Endothelial cell of umbilical vein (primary cell): ENCODE measurements at regions not wholly inside any gene's neighbourhood (a gene's known extent, or its start where the extent isn't known, plus 50 kb on each side); places are given as distances from the start of the nearest gene placed in this dataset.

Experiments used
- POLR2A ChIP-seq: IDR thresholded peaks from 2 replicates; pipeline ENCODE4 v1.6.1; 2012; ENCODE audit warnings: low read depth, mild to moderate bottlenecking, control low read depth, low read length
- POLR2AphosphoS5 ChIP-seq: IDR thresholded peaks from 2 replicates; pipeline ENCODE4 v1.6.1; 2012; ENCODE audit warnings: low read depth, mild to moderate bottlenecking, control low read depth, low read length, moderate library complexity; ENCODE audit not compliant: insufficient read depth
- TF ChIP-seq, protein P1 (sequence below), 2 donors: IDR thresholded peaks; 1 replicate in 1 of 2; 2 replicates in 1 of 2; pipeline ENCODE4 v1.5.1; 2011; ENCODE audit warnings: low read length in 2 of 2, mild to moderate bottlenecking in 2 of 2, moderate library complexity in 2 of 2, control low read depth in 1 of 2, inconsistent platforms in 1 of 2, low read depth in 1 of 2; ENCODE audit not compliant: insufficient read depth in 1 of 2; ENCODE audit errors: extremely low read depth in 1 of 2
- TF ChIP-seq, protein P2 (sequence below): IDR thresholded peaks from 2 replicates; pipeline ENCODE4 v1.6.1; 2011; ENCODE audit not compliant: insufficient read depth, insufficient read length

DNA sequence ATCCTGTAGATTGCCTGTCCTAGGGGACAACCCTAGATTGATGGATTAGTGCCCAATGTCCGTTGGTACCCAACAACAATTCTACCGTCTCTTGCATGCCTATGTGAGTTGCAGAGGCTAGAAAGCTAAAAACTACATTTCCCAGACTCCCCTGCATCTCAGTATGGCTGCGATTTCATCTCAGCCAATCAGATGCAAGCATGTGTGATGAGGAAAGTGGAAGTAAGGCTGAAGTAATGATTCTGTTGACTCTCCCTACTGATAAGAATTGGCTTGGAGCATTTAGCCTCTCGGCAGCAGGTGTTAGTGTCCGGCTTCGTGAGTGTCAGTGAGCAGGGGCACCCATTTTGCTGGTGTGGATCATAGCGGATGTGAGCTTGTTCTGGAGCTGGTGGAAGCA is 171.9 kb downstream of the FGFR2 start:
- TF ChIP-seq POLR2A = no peak
- no peak for TF ChIP-seq POLR2AphosphoS5
- TF ChIP-seq, protein P1, sequence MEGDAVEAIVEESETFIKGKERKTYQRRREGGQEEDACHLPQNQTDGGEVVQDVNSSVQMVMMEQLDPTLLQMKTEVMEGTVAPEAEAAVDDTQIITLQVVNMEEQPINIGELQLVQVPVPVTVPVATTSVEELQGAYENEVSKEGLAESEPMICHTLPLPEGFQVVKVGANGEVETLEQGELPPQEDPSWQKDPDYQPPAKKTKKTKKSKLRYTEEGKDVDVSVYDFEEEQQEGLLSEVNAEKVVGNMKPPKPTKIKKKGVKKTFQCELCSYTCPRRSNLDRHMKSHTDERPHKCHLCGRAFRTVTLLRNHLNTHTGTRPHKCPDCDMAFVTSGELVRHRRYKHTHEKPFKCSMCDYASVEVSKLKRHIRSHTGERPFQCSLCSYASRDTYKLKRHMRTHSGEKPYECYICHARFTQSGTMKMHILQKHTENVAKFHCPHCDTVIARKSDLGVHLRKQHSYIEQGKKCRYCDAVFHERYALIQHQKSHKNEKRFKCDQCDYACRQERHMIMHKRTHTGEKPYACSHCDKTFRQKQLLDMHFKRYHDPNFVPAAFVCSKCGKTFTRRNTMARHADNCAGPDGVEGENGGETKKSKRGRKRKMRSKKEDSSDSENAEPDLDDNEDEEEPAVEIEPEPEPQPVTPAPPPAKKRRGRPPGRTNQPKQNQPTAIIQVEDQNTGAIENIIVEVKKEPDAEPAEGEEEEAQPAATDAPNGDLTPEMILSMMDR (IDR thresholded peaks at IDR 0.05; ENCODE audit: extremely low read depth in 1 of 2, insufficient read depth in 1 of 2, low read depth in 1 of 2, low read length in 2 of 2) = no peak
- TF ChIP-seq, protein P2, sequence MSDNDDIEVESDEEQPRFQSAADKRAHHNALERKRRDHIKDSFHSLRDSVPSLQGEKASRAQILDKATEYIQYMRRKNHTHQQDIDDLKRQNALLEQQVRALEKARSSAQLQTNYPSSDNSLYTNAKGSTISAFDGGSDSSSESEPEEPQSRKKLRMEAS = no peak
